Transverse colon (tissue), 4 donors: ENCODE measurements at regions not wholly inside any gene's neighbourhood (a gene's known extent, or its start where the extent isn't known, plus 50 kb on each side); places are given as distances from the start of the nearest gene placed in this dataset.

Experiments used
- DNase-seq: peaks from one replicate; pipeline ENCODE4 v3.0.0-alpha.2; 2019
- H3K27ac ChIP-seq, 4 donors: fragments of 200-600 bp; sonication (generic); 2 replicates each; pipeline ENCODE4 v1.5.1; 2016 to 2018; ENCODE audit warnings: inconsistent platforms in 4 of 4
- H3K27me3 ChIP-seq: fragments of 200-600 bp; sonication (generic); 2 replicates; pipeline ENCODE4 v1.5.1; 2017; ENCODE audit warnings: inconsistent platforms
- H3K36me3 ChIP-seq, 4 donors: fragments of 200-600 bp; sonication (generic); 2 replicates each; pipeline ENCODE4 v1.5.1; 2017 to 2019; ENCODE audit warnings: inconsistent platforms in 4 of 4
- H3K4me1 ChIP-seq, 4 donors: fragments of 200-600 bp; sonication (generic); 2 replicates each; pipeline ENCODE4 v1.5.1; 2017 to 2020; ENCODE audit warnings: inconsistent platforms in 4 of 4
- H3K4me3 ChIP-seq, 4 donors: fragments of 200-600 bp; sonication (generic); 1 replicate in 1 of 4; 2 replicates in 3 of 4; pipeline versions ENCODE4 v1.5.1 to v1.6.1; 2017 to 2019; ENCODE audit warnings: inconsistent platforms in 4 of 4
- H3K9me3 ChIP-seq, 2 donors: fragments of 200-600 bp; sonication (generic); 2 replicates each; pipeline ENCODE4 v1.5.1; 2017 to 2019; ENCODE audit warnings: inconsistent platforms in 2 of 2
- EP300 ChIP-seq: sonication (generic); formaldehyde crosslinking; IDR thresholded peaks from one replicate; pipeline ENCODE4 v1.6.1; 2017; ENCODE audit warnings: antibody characterized with exemption, low read depth
- POLR2A ChIP-seq: fragments of 450-650 bp; IDR thresholded peaks from one replicate; pipeline ENCODE4 v1.6.1; 2016; ENCODE audit warnings: antibody characterized with exemption, mild to moderate bottlenecking, moderate library complexity
- POLR2AphosphoS5 ChIP-seq, 3 donors: sonication (generic); formaldehyde crosslinking; IDR thresholded peaks; one replicate each; pipeline ENCODE4 v1.6.1; 2016; ENCODE audit warnings: antibody characterized with exemption in 3 of 3
- WGBS, 2 donors: methylation state at CpG; one replicate each; pipeline ENCODE4 v1.1.5; 2018; ENCODE audit warnings: low coverage in 1 of 2; 5-methylcytosine and 5-hydroxymethylcytosine counted together
- in situ Hi-C, 4 donors: fragments of 200-750 bp; cut with MboI; loops; one replicate each; pipeline versions ENCODE4 v1.15.0 to v1.15.1; 2017; ENCODE audit warnings: low sequenced_read_pairs in 3 of 4, low pct_ligation_motif_present in 1 of 4, low pct_unique_long_range_greater_than_20kb in 1 of 4
- intact Hi-C: fragments of 100-400 bp; cut with DNase I; formaldehyde crosslinking; loops from one replicate; pipeline ENCODE4 v1.15.1; 2023; ENCODE audit warnings: low total_unique reads
- TF ChIP-seq, protein P1 (sequence below), 5 experiments: fragments of 200-600 bp in 3 of 5; fragments of 450-650 bp in 2 of 5; sonication (generic) in 3 of 5; IDR thresholded peaks; 1 replicate in 2 of 5; 2 replicates in 3 of 5; pipeline ENCODE4 v1.5.1; 2016 to 2017; ENCODE audit warnings: antibody characterized with exemption in 5 of 5, inconsistent platforms in 3 of 5, mild to moderate bottlenecking in 2 of 5, moderate library complexity in 1 of 5

DNA sequence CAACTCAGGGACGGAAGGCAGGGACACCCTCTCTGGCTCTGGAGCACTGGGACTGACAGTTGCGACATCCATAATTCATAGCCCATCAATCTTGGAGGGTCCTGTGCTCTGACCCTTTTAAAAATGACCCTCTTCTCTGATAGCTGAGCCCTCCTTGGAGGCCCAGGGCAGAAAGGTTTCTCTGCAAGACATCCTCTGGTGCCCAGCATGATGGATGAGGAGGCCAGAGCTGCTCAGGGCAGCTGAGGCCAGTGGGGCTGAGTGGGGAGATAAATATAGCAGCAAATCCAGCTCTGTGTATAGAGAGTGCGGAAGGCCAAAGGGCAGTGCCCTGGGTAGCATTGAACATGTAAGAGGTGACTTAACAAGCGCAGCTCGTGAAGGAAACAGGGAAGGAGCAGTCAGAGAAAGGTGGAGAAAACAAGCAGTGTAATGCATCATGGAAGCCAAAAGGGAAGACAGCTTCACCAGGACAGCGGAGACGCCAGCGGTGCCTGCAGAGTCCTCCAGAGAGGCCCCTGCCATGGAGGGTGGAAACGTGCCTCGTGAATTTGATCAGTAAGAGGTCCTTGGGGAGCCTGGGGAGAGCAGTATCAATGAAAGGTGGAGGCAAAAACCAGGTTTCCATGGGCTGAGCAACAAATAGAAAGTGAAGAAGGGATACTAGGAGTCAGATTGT lies 50.4 kb upstream of the FMOD start:
- H3K4me1 ChIP-seq = peaks cover under 1 to 20% (median 7%) of the 10 kb centered on the region in 4 donors
- H3K27ac ChIP-seq = peak overlapping the region in 2 of 4 donors; percentile 69 to 78
- no peak for DNase-seq
- TF ChIP-seq POLR2A = no peak
- no peak for TF ChIP-seq EP300
- TF ChIP-seq, protein P1, sequence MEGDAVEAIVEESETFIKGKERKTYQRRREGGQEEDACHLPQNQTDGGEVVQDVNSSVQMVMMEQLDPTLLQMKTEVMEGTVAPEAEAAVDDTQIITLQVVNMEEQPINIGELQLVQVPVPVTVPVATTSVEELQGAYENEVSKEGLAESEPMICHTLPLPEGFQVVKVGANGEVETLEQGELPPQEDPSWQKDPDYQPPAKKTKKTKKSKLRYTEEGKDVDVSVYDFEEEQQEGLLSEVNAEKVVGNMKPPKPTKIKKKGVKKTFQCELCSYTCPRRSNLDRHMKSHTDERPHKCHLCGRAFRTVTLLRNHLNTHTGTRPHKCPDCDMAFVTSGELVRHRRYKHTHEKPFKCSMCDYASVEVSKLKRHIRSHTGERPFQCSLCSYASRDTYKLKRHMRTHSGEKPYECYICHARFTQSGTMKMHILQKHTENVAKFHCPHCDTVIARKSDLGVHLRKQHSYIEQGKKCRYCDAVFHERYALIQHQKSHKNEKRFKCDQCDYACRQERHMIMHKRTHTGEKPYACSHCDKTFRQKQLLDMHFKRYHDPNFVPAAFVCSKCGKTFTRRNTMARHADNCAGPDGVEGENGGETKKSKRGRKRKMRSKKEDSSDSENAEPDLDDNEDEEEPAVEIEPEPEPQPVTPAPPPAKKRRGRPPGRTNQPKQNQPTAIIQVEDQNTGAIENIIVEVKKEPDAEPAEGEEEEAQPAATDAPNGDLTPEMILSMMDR (IDR thresholded peaks at IDR 0.05) = no peak
- TF ChIP-seq POLR2AphosphoS5 (IDR thresholded peaks at IDR 0.05) = no peak
- no peak overlapping the region for H3K4me3 ChIP-seq
- 82 to 84% methylated on average over 9 to 10 of the region's 10 CpGs for WGBS, 2 donors
- intact Hi-C loops (no loop called here), in situ Hi-C loops (no loop called here)
- H3K9me3 ChIP-seq = no peaks in the 10 kb centered on the region
- no peaks in the 10 kb centered on the region for H3K27me3 ChIP-seq
- no peaks in the 10 kb centered on the region for H3K36me3 ChIP-seq

DNA sequence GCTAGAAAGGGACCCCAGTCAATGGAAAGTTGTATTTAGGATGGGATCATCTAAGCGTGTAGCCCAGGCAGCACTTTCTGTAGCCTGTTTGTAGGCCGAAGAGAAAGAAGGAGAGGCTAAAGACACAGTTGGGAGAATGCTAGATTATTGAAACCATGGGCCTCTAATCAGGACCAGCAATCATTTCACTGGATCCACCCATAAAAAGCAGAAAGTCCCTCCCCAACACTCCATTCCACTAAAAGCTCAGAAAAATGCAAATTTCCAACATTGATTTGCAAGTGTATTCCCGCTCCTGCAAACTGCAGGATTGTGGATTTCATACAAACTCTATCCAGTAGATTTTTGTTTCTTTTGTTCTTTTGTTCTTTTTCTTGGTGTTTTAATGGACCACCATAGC lies 51.2 kb upstream of the FMOD start:
- peak overlapping the region; percentile 41 to 78 (median 70) for H3K27ac ChIP-seq
- TF ChIP-seq EP300 (no peak), POLR2AphosphoS5 (IDR thresholded peaks at IDR 0.05) (no peak), POLR2A (no peak)
- TF ChIP-seq, protein P1 (IDR thresholded peaks at IDR 0.05) = no peak
- peaks cover 9 to 29% (median 15%) of the 10 kb centered on the region in 4 donors for H3K4me1 ChIP-seq
- no peaks in the 10 kb centered on the region for H3K27me3 ChIP-seq
- intact Hi-C loops = no loop called here
- no peak overlapping the region for H3K4me3 ChIP-seq
- H3K9me3 ChIP-seq = no peaks in the 10 kb centered on the region
- in situ Hi-C loops = no loop called here
- DNase-seq = no peak
- WGBS, 2 donors = 96 to 100% methylated on average over 3 of the region's 3 CpGs
- no peaks in the 10 kb centered on the region for H3K36me3 ChIP-seq

DNA sequence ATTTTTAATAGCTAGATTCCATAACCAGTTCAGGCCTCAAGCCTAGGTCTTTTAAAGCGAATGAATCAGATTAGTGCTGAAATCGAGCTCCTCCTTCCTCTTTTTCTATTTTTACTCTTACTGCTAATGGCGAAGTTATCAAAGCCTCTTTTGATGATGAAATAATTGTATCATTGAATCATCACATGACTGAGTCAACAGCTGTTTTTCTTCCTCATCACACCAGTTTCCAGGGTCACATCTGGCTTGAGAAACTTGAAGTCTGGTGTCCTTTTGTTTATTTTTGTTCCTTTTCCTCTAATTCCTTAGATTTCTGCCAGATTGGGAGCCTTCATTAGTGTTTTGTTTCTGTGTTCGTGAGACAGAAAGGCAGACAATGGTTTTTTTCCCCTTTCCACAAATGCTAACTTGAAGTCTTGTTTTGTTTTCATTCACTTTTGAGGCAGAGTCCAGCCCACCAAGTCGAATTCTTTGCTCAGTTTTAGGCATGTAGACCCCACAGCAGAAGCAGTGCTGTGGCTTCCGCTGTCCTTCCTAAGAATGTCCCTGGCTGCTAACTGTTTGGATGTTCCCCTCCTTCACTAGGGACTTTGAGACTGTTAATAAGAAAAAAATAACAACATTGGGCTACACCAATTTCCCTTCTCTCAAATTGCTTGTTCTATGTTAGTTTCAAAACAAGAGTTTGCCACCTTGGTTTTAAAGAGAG lies 51.9 kb upstream of the FMOD start:
- Histone ChIP-seq H3K27ac (peak overlapping the region; percentile 69 to 78 (median 70)), H3K36me3 (no peaks in the 10 kb centered on the region), H3K4me1 (peaks cover 15 to 35% (median 22%) of the 10 kb centered on the region in 4 donors), H3K27me3 (no peaks in the 10 kb centered on the region), H3K4me3 (no peak overlapping the region), H3K9me3 (no peaks in the 10 kb centered on the region)
- 55 to 59% methylated on average over 6 of the region's 6 CpGs for WGBS, 2 donors
- TF ChIP-seq EP300 (no peak), POLR2AphosphoS5 (IDR thresholded peaks at IDR 0.05) (peak; percentile 57 to 82 (median 69)), POLR2A (no peak)
- TF ChIP-seq, protein P1 (IDR thresholded peaks at IDR 0.05) = no peak
- intact Hi-C loops (no loop called here), in situ Hi-C loops (no loop called here)
- DNase-seq = no peak

DNA sequence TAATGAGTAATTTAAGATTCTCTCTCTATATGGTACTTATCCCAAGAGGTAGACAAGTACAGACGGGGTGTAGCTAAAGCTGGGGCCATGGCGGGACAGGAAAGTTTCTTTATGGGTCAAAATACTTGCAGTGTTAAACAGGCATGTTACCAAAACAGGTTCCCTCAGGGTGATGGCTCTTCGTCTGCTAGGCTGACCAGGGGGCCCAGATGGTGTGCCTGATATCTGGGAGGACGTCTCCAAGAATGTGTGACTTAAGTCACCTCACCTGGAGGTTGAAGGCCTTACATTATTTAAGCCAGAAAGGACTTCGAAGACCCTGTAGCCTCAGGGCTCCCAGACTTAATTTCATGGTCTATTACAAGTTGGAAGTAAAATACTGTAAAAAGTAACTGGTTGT lies 52.7 kb upstream of the FMOD start:
- H3K4me3 ChIP-seq = no peak overlapping the region
- peak overlapping the region; percentile 69 to 76 (median 70) for H3K27ac ChIP-seq
- H3K36me3 ChIP-seq = no peaks in the 10 kb centered on the region
- WGBS, 2 donors = 49 to 80% methylated on average over 2 to 5 of the region's 5 CpGs
- in situ Hi-C loops = no loop called here
- no peaks in the 10 kb centered on the region for H3K27me3 ChIP-seq
- TF ChIP-seq POLR2AphosphoS5 (IDR thresholded peaks at IDR 0.05) (no peak), POLR2A (no peak), EP300 (no peak)
- TF ChIP-seq, protein P1 (IDR thresholded peaks at IDR 0.05) = no peak
- H3K4me1 ChIP-seq = peaks cover 23 to 43% (median 29%) of the 10 kb centered on the region in 4 donors
- no peaks in the 10 kb centered on the region for H3K9me3 ChIP-seq
- no peak for DNase-seq
- intact Hi-C loops = no loop called here
